SKM-1 treated with dmso at 0.1 percent for 144 hours (cell line): ENCODE measurements at regions not wholly inside any gene's neighbourhood (a gene's known extent, or its start where the extent isn't known, plus 50 kb on each side); places are given as distances from the start of the nearest gene placed in this dataset.

ENCODE experiments used
- DNase-seq: peaks from one replicate; lab custom pipeline; 2025; ENCODE audit not compliant: unreplicated experiment; lab: John Stamatoyannopoulos, UW

GRCh38 chr1:83735526-83735925 is 263.4 kb downstream of the TTLL7 start:
- no peak for DNase-seq

- no peak for DNase-seq
These were observed 264.5 kb downstream of the TTLL7 start for GRCh38 chr1:83734420-83734819.

DNA sequence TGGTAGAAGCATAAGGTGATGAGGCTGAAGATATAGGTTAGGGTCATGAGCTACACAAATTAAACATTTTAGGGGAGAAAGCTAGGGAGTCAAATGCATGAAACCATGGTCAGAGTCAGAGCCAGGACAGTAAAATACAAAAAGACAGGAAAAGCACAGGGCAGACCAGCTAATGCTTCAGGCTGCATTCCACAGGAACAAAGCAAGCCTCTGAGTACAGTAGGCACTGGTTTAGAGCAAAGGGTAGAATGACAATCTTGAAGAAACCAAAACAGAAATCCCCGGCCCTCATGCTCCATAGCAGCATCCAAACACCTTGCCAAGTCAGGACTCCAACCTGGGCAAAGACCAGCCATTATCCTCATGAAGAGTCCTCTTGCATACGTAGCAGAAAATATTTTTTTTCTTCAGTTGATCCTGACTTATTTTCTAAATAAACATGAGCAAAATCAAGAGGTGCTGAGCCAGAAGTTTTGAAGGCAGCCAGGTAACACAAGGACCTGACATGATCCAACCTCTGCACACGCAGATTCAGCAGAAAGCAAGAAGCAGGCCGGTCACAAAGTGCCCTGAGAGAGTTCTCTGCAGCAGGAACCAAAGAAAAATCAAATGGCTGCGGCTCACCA is 273.1 kb downstream of the TTLL7 start:
- no peak for DNase-seq

DNA sequence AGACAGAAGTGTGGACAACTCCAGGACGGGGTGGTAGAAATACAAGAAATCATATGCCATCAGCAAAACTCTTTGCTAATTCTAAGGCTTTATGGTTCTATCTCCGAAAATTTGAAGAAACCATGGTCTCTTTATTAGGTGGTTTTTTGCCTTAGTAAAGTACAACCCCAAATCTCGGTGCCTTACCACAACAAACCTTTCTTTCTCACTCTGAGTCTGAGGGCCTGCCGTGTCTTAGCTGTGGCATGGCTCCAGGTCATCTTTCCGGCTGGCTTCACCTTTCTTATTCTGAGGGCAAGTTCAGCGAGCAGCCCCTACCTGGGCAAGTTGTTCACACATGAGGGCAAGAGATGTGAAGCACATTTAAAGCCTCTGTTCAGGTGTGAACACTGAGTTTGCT is 280.6 kb downstream of the TTLL7 start:
- no peak for DNase-seq

GRCh38 chr1:83717785-83718184 is 281.1 kb downstream of the TTLL7 start:
- no peak for DNase-seq

- DNase-seq = no peak
These were observed 282.3 kb downstream of the TTLL7 start for GRCh38 chr1:83716641-83717040.

- no peak for DNase-seq
These were observed 283.4 kb downstream of the TTLL7 start for GRCh38 chr1:83715550-83715949.

DNA sequence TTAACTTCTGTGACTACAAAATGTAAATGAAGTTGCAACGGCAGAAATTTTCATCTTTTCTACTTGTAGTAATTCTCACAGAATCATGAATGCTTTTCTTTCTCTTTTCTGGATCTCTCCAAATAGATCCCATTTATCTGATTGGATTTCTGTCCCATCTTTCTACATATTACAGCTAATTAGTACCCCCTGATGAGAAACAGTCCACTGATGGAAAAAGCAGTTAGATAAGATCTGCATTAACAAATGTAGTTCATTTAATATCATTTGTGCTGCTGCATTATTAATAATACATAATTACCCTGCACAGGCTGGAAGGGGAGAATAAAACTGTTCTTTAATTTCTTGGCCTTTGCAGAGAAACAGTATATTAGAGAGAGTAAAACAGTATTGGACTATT is 289.3 kb downstream of the TTLL7 start:
- DNase-seq = no peak

GRCh38 chr1:83706354-83706938 is 292.5 kb downstream of the TTLL7 start:
- DNase-seq = no peak

- peak; percentile 4 for DNase-seq
These were observed 293.8 kb downstream of the TTLL7 start for GRCh38 chr1:83705091-83705490.

- no peak for DNase-seq
These were observed 294.6 kb downstream of the TTLL7 start for GRCh38 chr1:83704350-83704749.

DNA sequence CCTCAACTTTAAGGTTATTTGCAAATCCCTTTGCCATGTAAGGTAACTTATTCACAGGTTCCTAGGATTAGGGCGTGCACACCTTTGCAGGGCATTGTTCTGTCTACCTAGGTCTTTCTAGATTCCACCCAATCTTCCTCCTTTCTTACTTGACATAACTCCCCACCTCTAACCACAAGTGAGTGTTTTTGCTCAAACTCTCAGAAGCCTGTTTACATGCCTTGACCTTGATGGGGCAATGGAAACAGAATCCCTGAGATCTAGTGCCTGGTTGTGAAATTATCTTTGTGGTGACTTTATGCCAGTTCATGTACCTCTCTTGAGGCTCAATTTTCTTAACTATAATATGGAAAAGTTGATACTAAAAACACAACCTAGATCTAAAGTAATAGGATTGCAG is 296.6 kb downstream of the TTLL7 start:
- no peak for DNase-seq

DNA sequence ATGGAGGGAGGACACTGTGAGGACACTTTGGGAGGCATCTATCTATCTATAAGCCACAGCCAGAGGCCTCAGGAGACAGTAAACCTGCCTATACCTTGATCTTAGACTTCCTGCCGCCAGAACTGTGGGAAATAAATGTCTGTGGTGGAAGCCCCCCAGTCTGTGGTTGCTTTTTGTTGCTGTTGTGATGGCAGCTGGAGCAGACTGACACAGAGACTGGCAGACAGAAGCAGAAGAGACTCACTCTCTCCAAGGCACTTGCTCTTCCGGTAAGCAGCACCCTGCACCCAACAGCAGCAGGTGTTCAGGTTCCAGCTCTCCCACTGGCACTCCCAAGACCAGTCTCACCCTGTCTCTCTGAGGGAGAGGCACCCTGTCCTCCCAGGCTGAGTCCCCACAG is 297.6 kb downstream of the TTLL7 start:
- DNase-seq = no peak

DNA sequence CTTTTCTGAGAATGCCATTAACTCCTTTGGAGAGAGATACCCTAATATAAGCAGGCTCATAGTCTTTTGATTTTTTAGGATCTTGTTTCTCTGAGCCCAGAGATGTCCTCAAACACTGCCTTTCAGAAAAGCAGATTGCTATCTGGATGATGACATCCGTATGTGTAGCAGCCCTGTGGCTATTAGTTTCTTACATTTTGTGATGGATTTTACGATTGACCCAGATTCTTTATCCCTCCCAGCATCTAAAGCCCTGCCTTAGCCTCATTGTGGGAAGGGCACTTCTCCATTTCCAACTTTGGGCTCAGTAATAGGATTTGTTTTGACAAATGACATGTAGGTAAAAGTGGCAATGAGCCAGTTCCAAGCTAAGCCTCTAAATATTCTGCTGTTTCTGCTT is 300.3 kb downstream of the TTLL7 start:
- no peak for DNase-seq

DNA sequence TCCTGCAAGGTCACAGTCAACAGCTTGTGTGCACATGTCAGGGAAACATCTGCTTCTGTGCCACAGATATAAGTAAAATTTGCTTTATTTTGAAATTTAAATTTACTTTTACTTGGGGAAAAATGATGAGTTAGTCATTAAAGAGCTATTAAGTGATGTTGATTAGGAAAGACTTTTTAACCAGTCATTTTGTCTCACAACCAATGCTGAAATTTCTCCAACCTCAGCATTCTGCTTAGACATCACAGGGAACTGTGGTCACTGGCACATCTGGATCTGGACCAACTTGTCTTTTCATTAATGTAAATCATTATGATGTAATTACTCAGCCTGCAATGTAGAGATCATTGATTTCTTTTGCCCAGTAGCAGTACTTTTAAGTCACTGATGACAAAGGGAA is 301.0 kb downstream of the TTLL7 start:
- DNase-seq = no peak

GRCh38 chr1:83697220-83697619 is 301.7 kb downstream of the TTLL7 start:
- no peak for DNase-seq

DNA sequence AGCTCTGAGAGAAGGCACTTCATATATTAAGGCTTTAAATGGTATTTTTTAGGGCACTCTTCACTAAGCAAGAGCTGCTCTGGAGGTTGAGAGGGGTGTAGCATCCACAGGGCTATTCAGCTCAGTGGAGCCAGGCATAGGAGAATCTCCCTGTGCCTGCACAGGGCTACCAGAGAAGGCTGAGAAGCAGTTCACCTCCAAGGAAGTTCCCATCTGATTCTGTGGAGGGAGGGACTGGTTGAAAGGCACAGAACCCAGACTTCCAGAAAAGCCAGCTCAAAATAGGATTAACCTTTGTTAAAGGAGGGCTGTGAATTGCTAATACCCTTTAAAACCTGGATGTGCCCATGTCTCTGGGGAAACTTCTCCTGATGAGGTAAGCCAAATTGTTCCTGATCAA is 304.5 kb downstream of the TTLL7 start:
- no peak for DNase-seq

DNA sequence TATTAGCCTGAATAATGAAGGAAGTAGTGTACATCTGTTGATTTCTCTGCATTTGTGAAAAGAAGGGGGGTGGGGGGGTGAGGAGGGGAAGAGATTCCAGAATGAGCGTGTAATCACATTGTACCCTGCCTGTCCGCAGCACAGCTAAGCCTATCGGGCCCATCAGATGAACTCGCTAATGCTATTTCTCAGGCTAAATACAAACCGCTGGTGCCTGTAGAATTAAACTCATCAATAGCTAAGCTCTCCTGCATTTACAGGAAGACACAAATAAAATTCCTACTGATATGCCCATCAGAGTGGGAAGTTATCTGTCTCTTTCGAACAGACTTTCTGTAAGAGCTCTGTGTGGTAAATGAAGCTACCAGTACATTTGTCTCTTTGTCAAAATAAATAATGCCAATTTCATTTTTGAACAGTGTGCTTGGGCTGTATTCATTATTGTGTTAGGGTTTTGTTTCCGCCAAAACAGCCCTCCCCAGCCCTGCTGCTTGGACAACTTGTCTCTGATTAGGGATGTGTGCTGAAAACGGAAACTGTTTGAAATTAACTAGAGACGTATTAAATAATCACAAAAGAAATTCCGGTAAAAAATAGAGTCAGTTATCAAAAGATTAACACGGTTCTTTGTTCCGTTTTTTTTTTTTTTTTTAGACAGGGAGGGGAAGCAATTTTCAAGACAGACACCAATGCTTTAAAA is 305.4 kb downstream of the TTLL7 start:
- no peak for DNase-seq

GRCh38 chr1:83692524-83693381 is 306.2 kb downstream of the TTLL7 start:
- no peak for DNase-seq

GRCh38 chr1:83691953-83692500 is 306.9 kb downstream of the TTLL7 start:
- DNase-seq = no peak
